ENCODE measurements at regions not wholly inside any gene's neighbourhood (a gene's known extent, or its start where the extent isn't known, plus 50 kb on each side); places are given as distances from the start of the nearest gene placed in this dataset.

GRCh38 chr11:43010042-43010441 is 301.8 kb upstream of the API5 start:
- TF ChIP-seq CTCF (IDR thresholded peaks at IDR 0.05 in 4 of 5, conservative IDR thresholded peaks at IDR 0.05 in 1 of 5): no peak
- TF ChIP-seq POLR2A (IDR thresholded peaks at IDR 0.05): no peak
- no peaks in the 10 kb centered on the region for H3K36me3 ChIP-seq
- no peak overlapping the region for H3K27ac ChIP-seq
- no peak overlapping the region for H3K4me3 ChIP-seq
- in situ Hi-C loops (cut with MboI; ENCODE audit: low sequenced_read_pairs in 4 of 4): no loop called here
- H3K9me3 ChIP-seq: no peaks in the 10 kb centered on the region
- DNase-seq (no peak), ATAC-seq (no peak)
- no peaks in the 10 kb centered on the region for H3K27me3 ChIP-seq
- H3K4me1 ChIP-seq: no peaks in the 10 kb centered on the region
- intact Hi-C loops (cut with DNase I; ENCODE audit: low total_unique reads): no loop called here

GRCh38 chr11:43012606-43013005 is 299.2 kb upstream of the API5 start:
- Histone ChIP-seq H3K36me3 (no peaks in the 10 kb centered on the region), H3K27me3 (no peaks in the 10 kb centered on the region), H3K4me3 (no peak overlapping the region), H3K27ac (no peak overlapping the region), H3K4me1 (no peaks in the 10 kb centered on the region), H3K9me3 (no peaks in the 10 kb centered on the region)
- no peak for TF ChIP-seq CTCF (IDR thresholded peaks at IDR 0.05 in 4 of 5, conservative IDR thresholded peaks at IDR 0.05 in 1 of 5)
- no peak for TF ChIP-seq POLR2A (IDR thresholded peaks at IDR 0.05)
- intact Hi-C loops (cut with DNase I; ENCODE audit: low total_unique reads) (no loop called here), in situ Hi-C loops (cut with MboI; ENCODE audit: low sequenced_read_pairs in 4 of 4) (no loop called here)
- ATAC-seq (no peak), DNase-seq (no peak)

- in situ Hi-C loops (cut with MboI; ENCODE audit: low sequenced_read_pairs in 4 of 4) (no loop called here), intact Hi-C loops (cut with DNase I; ENCODE audit: low total_unique reads) (no loop called here)
- no peak overlapping the region for H3K27ac ChIP-seq
- ATAC-seq (no peak), DNase-seq (no peak)
- H3K4me3 ChIP-seq: no peak overlapping the region
- no peaks in the 10 kb centered on the region for H3K36me3 ChIP-seq
- no peaks in the 10 kb centered on the region for H3K9me3 ChIP-seq
- H3K27me3 ChIP-seq: no peaks in the 10 kb centered on the region
- no peaks in the 10 kb centered on the region for H3K4me1 ChIP-seq
- no peak for TF ChIP-seq CTCF (IDR thresholded peaks at IDR 0.05 in 4 of 5, conservative IDR thresholded peaks at IDR 0.05 in 1 of 5)
- no peak for TF ChIP-seq POLR2A (IDR thresholded peaks at IDR 0.05)
Measured at GRCh38 chr11:43021466-43021865, 290.3 kb upstream of the API5 start.

GRCh38 chr11:43034341-43034740 is 277.5 kb upstream of the API5 start:
- no peak overlapping the region for H3K4me3 ChIP-seq
- DNase-seq (no peak), ATAC-seq (no peak)
- H3K9me3 ChIP-seq: no peaks in the 10 kb centered on the region
- H3K36me3 ChIP-seq: no peaks in the 10 kb centered on the region
- in situ Hi-C loops (cut with MboI; ENCODE audit: low sequenced_read_pairs in 4 of 4): no loop called here
- TF ChIP-seq POLR2A (IDR thresholded peaks at IDR 0.05): no peak
- no peak for TF ChIP-seq CTCF (IDR thresholded peaks at IDR 0.05 in 4 of 5, conservative IDR thresholded peaks at IDR 0.05 in 1 of 5)
- no peaks in the 10 kb centered on the region for H3K4me1 ChIP-seq
- no peaks in the 10 kb centered on the region for H3K27me3 ChIP-seq
- intact Hi-C loops (cut with DNase I; ENCODE audit: low total_unique reads): no loop called here
- H3K27ac ChIP-seq: no peak overlapping the region

GRCh38 chr11:43035086-43035485 is 276.7 kb upstream of the API5 start:
- Histone ChIP-seq H3K27me3 (no peaks in the 10 kb centered on the region), H3K4me3 (no peak overlapping the region), H3K4me1 (no peaks in the 10 kb centered on the region), H3K27ac (no peak overlapping the region), H3K9me3 (no peaks in the 10 kb centered on the region), H3K36me3 (no peaks in the 10 kb centered on the region)
- in situ Hi-C loops (cut with MboI; ENCODE audit: low sequenced_read_pairs in 4 of 4): no loop called here
- no peak for ATAC-seq
- TF ChIP-seq CTCF (IDR thresholded peaks at IDR 0.05 in 4 of 5, conservative IDR thresholded peaks at IDR 0.05 in 1 of 5) (no peak), POLR2A (IDR thresholded peaks at IDR 0.05) (no peak)
- intact Hi-C loops (cut with DNase I; ENCODE audit: low total_unique reads): no loop called here
- no peak for DNase-seq
